ENCODE measurements at regions not wholly inside any gene's neighbourhood (a gene's known extent, or its start where the extent isn't known, plus 50 kb on each side); places are given as distances from the start of the nearest gene placed in this dataset.

- CTCF ChIA-PET: no interaction called here
- no TSS peak for BruUV-seq (replicated peaks)
These were observed 79.5 kb upstream of the ADRA1D start for GRCh38 chr20:4328541-4328940.

DNA sequence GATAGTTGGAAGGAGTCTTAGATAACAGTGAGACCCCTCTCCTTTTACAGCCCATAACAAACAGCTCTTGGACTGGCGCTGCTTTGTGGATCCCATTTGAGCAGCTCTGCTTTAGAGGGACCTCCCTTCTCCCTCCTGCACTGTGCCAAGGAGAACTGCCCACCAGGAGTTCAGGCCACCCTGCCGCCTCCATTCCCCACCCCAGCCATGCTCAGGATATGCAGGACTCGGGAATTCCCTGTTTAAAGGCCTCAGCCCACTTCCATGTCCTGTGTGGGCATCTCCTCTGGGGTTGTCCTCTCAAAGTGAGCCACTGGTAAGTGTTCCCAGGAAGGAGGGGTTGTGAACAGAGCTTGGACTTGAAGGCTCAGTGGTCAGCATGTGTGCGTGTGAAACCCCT, 78.9 kb upstream of the ADRA1D start:
- H4K20me1 ChIP-seq (ENCODE audit: insufficient read depth): no peaks in the 10 kb centered on the region
- H3K79me2 ChIP-seq (ENCODE audit: insufficient read depth, low read length): no peaks in the 10 kb centered on the region
- H3K9me3 ChIP-seq (ENCODE audit: control insufficient read depth in 1 of 2, insufficient read depth in 1 of 2, low read depth in 1 of 2, low read length in 2 of 2): peaks cover 0 to 12% of the 10 kb centered on the region in 2 experiments; a peak in 2 of 4 replicates
- no peak overlapping the region for H3K4me2 ChIP-seq (ENCODE audit: low read length)
- no peak overlapping the region for H3K9ac ChIP-seq (ENCODE audit: low read length)
- ChIA-PET CTCF (no interaction called here), POLR2A (no interaction called here), RAD21 (ENCODE audit: low non-redundant PET in 1 of 2, low total read pairs in 2 of 2, uncharacterized antibody in 2 of 2, unreplicated experiment in 2 of 2) (no interaction called here)
- no peaks in the 10 kb centered on the region for H3K36me3 ChIP-seq (ENCODE audit: control insufficient read depth in 1 of 2, insufficient read depth in 2 of 2, low read length in 2 of 2)
- BruUV-seq (replicated peaks): no TSS peak
- H3K4me1 ChIP-seq (ENCODE audit: control insufficient read depth in 1 of 2, insufficient read depth in 2 of 2, low read length in 2 of 2): peaks cover 8 to 13% of the 10 kb centered on the region in 2 experiments; a peak in 3 of 4 replicates
- no peaks in the 10 kb centered on the region for H3K9me2 ChIP-seq (ENCODE audit: insufficient read depth)
- TF ChIP-seq ZFX (IDR thresholded peaks at IDR 0.05) (no peak), RAD21 (IDR thresholded peaks at IDR 0.05; ENCODE audit: low read depth) (no peak), POLR2A (IDR thresholded peaks at IDR 0.05; ENCODE audit: borderline replicate concordance, extremely low read depth, insufficient read depth, insufficient read length) (no peak), JUND (IDR thresholded peaks at IDR 0.05) (no peak), ZBTB33 (IDR thresholded peaks at IDR 0.05; ENCODE audit: extremely low read depth, insufficient replicate concordance, low read length) (no peak), FOSL1 (IDR thresholded peaks at IDR 0.05; ENCODE audit: low read depth) (no peak), EGR1 (IDR thresholded peaks at IDR 0.05; ENCODE audit: low read depth) (no peak), TCF7L2 (IDR thresholded peaks at IDR 0.05; ENCODE audit: borderline replicate concordance, extremely low read depth, insufficient read depth, insufficient read length) (no peak)
- TF ChIP-seq, protein P1, sequence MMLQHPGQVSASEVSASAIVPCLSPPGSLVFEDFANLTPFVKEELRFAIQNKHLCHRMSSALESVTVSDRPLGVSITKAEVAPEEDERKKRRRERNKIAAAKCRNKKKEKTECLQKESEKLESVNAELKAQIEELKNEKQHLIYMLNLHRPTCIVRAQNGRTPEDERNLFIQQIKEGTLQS (IDR thresholded peaks at IDR 0.05): no peak
- TF ChIP-seq, protein P2, sequence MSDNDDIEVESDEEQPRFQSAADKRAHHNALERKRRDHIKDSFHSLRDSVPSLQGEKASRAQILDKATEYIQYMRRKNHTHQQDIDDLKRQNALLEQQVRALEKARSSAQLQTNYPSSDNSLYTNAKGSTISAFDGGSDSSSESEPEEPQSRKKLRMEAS (IDR thresholded peaks at IDR 0.05): no peak
- H2AFZ ChIP-seq (ENCODE audit: low read depth, low read length, poor library complexity, severe bottlenecking): no peak overlapping the region
- intact Hi-C loops (cut with micrococcal nuclease): no loop called here
- no peaks in the 10 kb centered on the region for H3K27me3 ChIP-seq (ENCODE audit: insufficient read depth, low read length)
- no peak overlapping the region for H3K27ac ChIP-seq (ENCODE audit: low read depth, low read length)
- DNase-seq (ENCODE audit: low read depth, low spot score) (no peak), ATAC-seq (no peak)
- H3K4me3 ChIP-seq (replicated peaks in 1 of 2; ENCODE audit: low read depth in 1 of 2, low read length in 2 of 2): no peak overlapping the region

More at GRCh38 chr20:4328541-4328940, 79.5 kb upstream of the ADRA1D start:
- Histone ChIP-seq H3K27me3 (ENCODE audit: insufficient read depth, low read length) (no peaks in the 10 kb centered on the region), H3K9me2 (ENCODE audit: insufficient read depth) (no peaks in the 10 kb centered on the region), H3K4me3 (replicated peaks in 1 of 2; ENCODE audit: low read depth in 1 of 2, low read length in 2 of 2) (no peak overlapping the region), H3K4me1 (ENCODE audit: control insufficient read depth in 1 of 2, insufficient read depth in 2 of 2, low read length in 2 of 2) (peaks cover 8 to 13% of the 10 kb centered on the region in 2 experiments; a peak in 3 of 4 replicates), H3K27ac (ENCODE audit: low read depth, low read length) (no peak overlapping the region), H3K4me2 (ENCODE audit: low read length) (no peak overlapping the region), H2AFZ (ENCODE audit: low read depth, low read length, poor library complexity, severe bottlenecking) (no peak overlapping the region), H3K9me3 (ENCODE audit: control insufficient read depth in 1 of 2, insufficient read depth in 1 of 2, low read depth in 1 of 2, low read length in 2 of 2) (peaks cover 0 to 12% of the 10 kb centered on the region in 2 experiments; a peak in 2 of 4 replicates), H4K20me1 (ENCODE audit: insufficient read depth) (no peaks in the 10 kb centered on the region), H3K9ac (ENCODE audit: low read length) (no peak overlapping the region), H3K36me3 (ENCODE audit: control insufficient read depth in 1 of 2, insufficient read depth in 2 of 2, low read length in 2 of 2) (no peaks in the 10 kb centered on the region), H3K79me2 (ENCODE audit: insufficient read depth, low read length) (no peaks in the 10 kb centered on the region)
- ChIA-PET RAD21 (ENCODE audit: low non-redundant PET in 1 of 2, low total read pairs in 2 of 2, uncharacterized antibody in 2 of 2, unreplicated experiment in 2 of 2) (no interaction called here), POLR2A (no interaction called here)
- ATAC-seq (no peak), DNase-seq (ENCODE audit: low read depth, low spot score) (no peak)
- TF ChIP-seq EZH2phosphoT487 (IDR thresholded peaks at IDR 0.05; ENCODE audit: borderline replicate concordance) (no peak), ZFX (IDR thresholded peaks at IDR 0.05) (no peak), ELF1 (IDR thresholded peaks at IDR 0.05; ENCODE audit: borderline replicate concordance, low read depth) (no peak), POLR2A (IDR thresholded peaks at IDR 0.05; ENCODE audit: borderline replicate concordance, extremely low read depth, insufficient read depth, insufficient read length) (no peak), FOSL1 (IDR thresholded peaks at IDR 0.05; ENCODE audit: low read depth) (no peak), EZH2 (IDR thresholded peaks at IDR 0.05) (no peak), CEBPB (IDR thresholded peaks at IDR 0.05; ENCODE audit: low read depth) (no peak), CBX3 (IDR thresholded peaks at IDR 0.05; ENCODE audit: low read depth) (no peak), ZNF274 (IDR thresholded peaks at IDR 0.05; ENCODE audit: low read depth, low read length) (no peak)
- TF ChIP-seq, protein P2 (IDR thresholded peaks at IDR 0.05): no peak
- intact Hi-C loops (cut with micrococcal nuclease): no loop called here
